ENCODE measurements at regions not wholly inside any gene's neighbourhood (a gene's known extent, or its start where the extent isn't known, plus 50 kb on each side); places are given as distances from the start of the nearest gene placed in this dataset.
A peak's percentile ranks its signal among the peaks of the same experiment; 100 is the strongest.
"Not testable (repeated sequence)": the region's sequence is repeated elsewhere in the genome, so short reads cannot be mapped to it uniquely, and the experiment has no call there.

GRCh38 chr6:132140189-132140588 lies 189.0 kb upstream of the CCN2 start:
- no peak for DNase-seq (ENCODE audit: low read depth)

GRCh38 chr6:132139611-132140010 lies 188.4 kb upstream of the CCN2 start:
- DNase-seq (ENCODE audit: low read depth): no peak

GRCh38 chr6:132136981-132137380 lies 185.8 kb upstream of the CCN2 start:
- no peak for DNase-seq (ENCODE audit: low read depth)

GRCh38 chr6:132135409-132135808 lies 184.2 kb upstream of the CCN2 start:
- DNase-seq (ENCODE audit: low read depth): no peak

- peak; percentile 47 for DNase-seq (ENCODE audit: low read depth)
Observed at GRCh38 chr6:132133736-132134445, 182.7 kb upstream of the CCN2 start.

GRCh38 chr6:132132924-132133639 lies 181.9 kb upstream of the CCN2 start:
- DNase-seq (ENCODE audit: low read depth): peak; percentile 63

- DNase-seq (ENCODE audit: low read depth): no peak
Observed at GRCh38 chr6:132132422-132132821, 181.2 kb upstream of the CCN2 start.

GRCh38 chr6:132131758-132132157 lies 180.6 kb upstream of the CCN2 start:
- DNase-seq (ENCODE audit: low read depth): peak; percentile 99

- no peak for DNase-seq (ENCODE audit: low read depth)
Observed at GRCh38 chr6:132131351-132131750, 180.2 kb upstream of the CCN2 start.

GRCh38 chr6:132130626-132131298 lies 179.6 kb upstream of the CCN2 start:
- DNase-seq (ENCODE audit: low read depth): peak; percentile 68

- no peak for DNase-seq (ENCODE audit: low read depth)
Observed at GRCh38 chr6:132128424-132128823, 177.3 kb upstream of the CCN2 start.

GRCh38 chr6:132126150-132126549 lies 175.0 kb upstream of the CCN2 start:
- DNase-seq (ENCODE audit: low read depth): no peak

GRCh38 chr6:132122871-132123270 lies 171.7 kb upstream of the CCN2 start:
- no peak for DNase-seq (ENCODE audit: low read depth)

- no peak for DNase-seq (ENCODE audit: low read depth)
Observed at GRCh38 chr6:132122176-132122575, 171.0 kb upstream of the CCN2 start.

GRCh38 chr6:132118144-132118543 lies 167.0 kb upstream of the CCN2 start:
- no peak for DNase-seq (ENCODE audit: low read depth)

- no peak for DNase-seq (ENCODE audit: low read depth)
Observed at GRCh38 chr6:132115714-132116366, 164.7 kb upstream of the CCN2 start.

- peak; percentile 44 for DNase-seq (ENCODE audit: low read depth)
Observed at GRCh38 chr6:132114201-132114825, 163.1 kb upstream of the CCN2 start.

GRCh38 chr6:132109752-132110151 lies 158.6 kb upstream of the CCN2 start:
- DNase-seq (ENCODE audit: low read depth): not testable (repeated sequence)

- no peak for DNase-seq (ENCODE audit: low read depth)
Observed at GRCh38 chr6:132107896-132108295, 156.7 kb upstream of the CCN2 start.

- DNase-seq (ENCODE audit: low read depth): no peak
Observed at GRCh38 chr6:132101535-132101934, 150.4 kb upstream of the CCN2 start.

- no peak for DNase-seq (ENCODE audit: low read depth)
Observed at GRCh38 chr6:132100388-132100990, 149.3 kb upstream of the CCN2 start.

- DNase-seq (ENCODE audit: low read depth): no peak
Observed at GRCh38 chr6:132096996-132097395, 145.8 kb upstream of the CCN2 start.

Measured in GM04503 (cell line).